B cell (primary cell): ENCODE measurements at regions not wholly inside any gene's neighbourhood (a gene's known extent, or its start where the extent isn't known, plus 50 kb on each side); places are given as distances from the start of the nearest gene placed in this dataset.

Experiments
- CTCF ChIP-seq: fragments of 200-600 bp; IDR thresholded peaks from one replicate; pipeline ENCODE4 v1.8.0; 2022; ENCODE audit warnings: antibody characterized with exemption, mild to moderate bottlenecking
- EZH2 ChIP-seq: IDR thresholded peaks from 2 replicates; pipeline ENCODE4 v1.6.1; 2012; ENCODE audit warnings: borderline replicate concordance, low read depth, mild to moderate bottlenecking, moderate library complexity, low read length; ENCODE audit not compliant: insufficient read depth, poor library complexity, severe bottlenecking

GRCh38 chr2:101623031-101623521 is 74.4 kb upstream of the MAP4K4 start:
- TF ChIP-seq CTCF, result no peak
- TF ChIP-seq EZH2, result no peak
